NCI-H146 treated with DMSO at 0.1 percent for 48 hours (cell line): ENCODE measurements at regions not wholly inside any gene's neighbourhood (a gene's known extent, or its start where the extent isn't known, plus 50 kb on each side); places are given as distances from the start of the nearest gene placed in this dataset.
"Not testable (repeated sequence)": the region's sequence is repeated elsewhere in the genome, so short reads cannot be mapped to it uniquely, and the experiment has no call there.

Experiments used
- DNase-seq: peaks from one replicate; lab custom pipeline; 2025; ENCODE audit not compliant: unreplicated experiment; lab: John Stamatoyannopoulos, UW

- no peak for DNase-seq
These were observed 811.9 kb upstream of the PCDH7 start for GRCh38 chr4:29908276-29908675.

GRCh38 chr4:29927895-29928294 lies 792.3 kb upstream of the PCDH7 start:
- no peak for DNase-seq

GRCh38 chr4:29948451-29948850 lies 771.7 kb upstream of the PCDH7 start:
- DNase-seq: no peak

- no peak for DNase-seq
These were observed 771.3 kb upstream of the PCDH7 start for GRCh38 chr4:29948858-29949257.

GRCh38 chr4:29966386-29966785 lies 753.8 kb upstream of the PCDH7 start:
- no peak for DNase-seq

- no peak for DNase-seq
These were observed 749.5 kb upstream of the PCDH7 start for GRCh38 chr4:29970626-29971025.

- no peak for DNase-seq
These were observed 748.0 kb upstream of the PCDH7 start for GRCh38 chr4:29972121-29972520.

- DNase-seq: no peak
These were observed 736.3 kb upstream of the PCDH7 start for GRCh38 chr4:29983890-29984289.

GRCh38 chr4:30001628-30002027 lies 718.5 kb upstream of the PCDH7 start:
- no peak for DNase-seq

- no peak for DNase-seq
These were observed 717.8 kb upstream of the PCDH7 start for GRCh38 chr4:30002341-30002740.

GRCh38 chr4:30005995-30006394 lies 714.2 kb upstream of the PCDH7 start:
- no peak for DNase-seq

GRCh38 chr4:30024526-30024925 lies 695.6 kb upstream of the PCDH7 start:
- no peak for DNase-seq

GRCh38 chr4:30028826-30029225 lies 691.3 kb upstream of the PCDH7 start:
- no peak for DNase-seq

GRCh38 chr4:30056016-30056766 lies 664.0 kb upstream of the PCDH7 start:
- no peak for DNase-seq

- DNase-seq: no peak
These were observed 651.9 kb upstream of the PCDH7 start for GRCh38 chr4:30068234-30068633.

- DNase-seq: no peak
These were observed 647.0 kb upstream of the PCDH7 start for GRCh38 chr4:30073011-30073710.

GRCh38 chr4:30092420-30093128 lies 627.6 kb upstream of the PCDH7 start:
- not testable (repeated sequence) for DNase-seq

- DNase-seq: no peak
These were observed 625.3 kb upstream of the PCDH7 start for GRCh38 chr4:30094887-30095286.

- DNase-seq: no peak
These were observed 616.7 kb upstream of the PCDH7 start for GRCh38 chr4:30103455-30103854.

- no peak for DNase-seq
These were observed 603.8 kb upstream of the PCDH7 start for GRCh38 chr4:30116401-30116800.

- no peak for DNase-seq
These were observed 602.7 kb upstream of the PCDH7 start for GRCh38 chr4:30117433-30117832.

GRCh38 chr4:30122711-30123110 lies 597.5 kb upstream of the PCDH7 start:
- DNase-seq: no peak
